SK-N-SH treated with all-trans-retinoic acid at 6 μM for 48 hours (cell line): ENCODE measurements at regions not wholly inside any gene's neighbourhood (a gene's known extent, or its start where the extent isn't known, plus 50 kb on each side); places are given as distances from the start of the nearest gene placed in this dataset.

ENCODE experiments used
- ATAC-seq: fragments of 200-7000 bp; cut with Tn5 transposase; 3 replicates; pipeline ENCODE4 v1.9.1; 2020; ENCODE audit warnings: mild to moderate bottlenecking, moderate library complexity
- ARNTL ChIP-seq: fragments of 450-650 bp; formaldehyde crosslinking; IDR thresholded peaks from 2 replicates; pipeline ENCODE4 v1.5.0; 2020; ENCODE audit warnings: low read depth, mild to moderate bottlenecking, moderate library complexity, borderline replicate concordance
- BACH2 ChIP-seq: fragments of 250-450 bp; sonication (Bioruptor Pico); IDR thresholded peaks from 2 replicates; pipeline ENCODE4 v1.9.0; 2021; ENCODE audit warnings: mild to moderate bottlenecking, borderline replicate concordance
- CREB5 ChIP-seq: fragments of 250-450 bp; sonication (Bioruptor Pico); IDR thresholded peaks from 2 replicates; pipeline ENCODE4 v1.5.1; 2020; ENCODE audit warnings: low read depth, mild to moderate bottlenecking, moderate library complexity
- CSDC2 ChIP-seq: fragments of 250-450 bp; sonication (Bioruptor Pico); IDR thresholded peaks from 2 replicates; pipeline ENCODE4 v1.5.0; 2020; ENCODE audit warnings: mild to moderate bottlenecking, moderate library complexity
- CSRNP3 ChIP-seq: fragments of 250-450 bp; sonication (Bioruptor Pico); IDR thresholded peaks from 2 replicates; pipeline ENCODE4 v1.5.1; 2021; ENCODE audit warnings: mild to moderate bottlenecking, moderate library complexity
- ESRRG ChIP-seq: fragments of 250-450 bp; sonication (Bioruptor Pico); IDR thresholded peaks from 2 replicates; pipeline ENCODE4 v1.6.1; 2021; ENCODE audit warnings: mild to moderate bottlenecking
- GLIS3 ChIP-seq: fragments of 250-450 bp; sonication (Bioruptor Pico); IDR thresholded peaks from 2 replicates; pipeline ENCODE4 v1.5.0; 2020; ENCODE audit warnings: mild to moderate bottlenecking, moderate library complexity
- ISL1 ChIP-seq: fragments of 250-450 bp; sonication (Bioruptor Pico); IDR thresholded peaks from 2 replicates; pipeline ENCODE4 v2.1.2; 2022; ENCODE audit warnings: mild to moderate bottlenecking, moderate library complexity
- OSR1 ChIP-seq: fragments of 250-450 bp; sonication (Bioruptor Pico); IDR thresholded peaks from 2 replicates; pipeline ENCODE4 v1.8.0; 2022; ENCODE audit warnings: moderate library complexity, mild to moderate bottlenecking, inconsistent platforms
- PATZ1 ChIP-seq: fragments of 250-450 bp; sonication (Bioruptor Pico); IDR thresholded peaks from 2 replicates; pipeline ENCODE4 v1.8.0; 2020; ENCODE audit warnings: mild to moderate bottlenecking, moderate library complexity, borderline replicate concordance
- POU6F1 ChIP-seq: fragments of 250-450 bp; sonication (Bioruptor Pico); IDR thresholded peaks from 2 replicates; pipeline ENCODE4 v1.8.0; 2021; ENCODE audit warnings: low read depth, mild to moderate bottlenecking, moderate library complexity, borderline replicate concordance
- PPARA ChIP-seq: fragments of 250-450 bp; sonication (Bioruptor Pico); IDR thresholded peaks from 2 replicates; pipeline ENCODE4 v1.5.0; 2020; ENCODE audit warnings: mild to moderate bottlenecking, borderline replicate concordance
- RARB ChIP-seq: fragments of 250-450 bp; sonication (Bioruptor Pico); IDR thresholded peaks from 2 replicates; pipeline ENCODE4 v1.8.0; 2021; ENCODE audit warnings: mild to moderate bottlenecking, moderate library complexity
- SNAI2 ChIP-seq: fragments of 250-450 bp; sonication (Bioruptor Pico); IDR thresholded peaks from 2 replicates; pipeline ENCODE4 v1.5.0; 2020; ENCODE audit warnings: mild to moderate bottlenecking, moderate library complexity
- TCF4 ChIP-seq: fragments of 250-450 bp; sonication (Bioruptor Pico); IDR thresholded peaks from 2 replicates; pipeline ENCODE4 v1.8.0; 2021; ENCODE audit warnings: mild to moderate bottlenecking, moderate library complexity, borderline replicate concordance
- TOX ChIP-seq: fragments of 250-450 bp; sonication (Bioruptor Pico); IDR thresholded peaks from 2 replicates; pipeline ENCODE4 v1.8.0; 2021; ENCODE audit warnings: mild to moderate bottlenecking, moderate library complexity, borderline replicate concordance
- TSHZ2 ChIP-seq: fragments of 250-450 bp; sonication (Bioruptor Pico); IDR thresholded peaks from 2 replicates; pipeline ENCODE4 v1.5.0; 2020; ENCODE audit warnings: mild to moderate bottlenecking, moderate library complexity
- ZC3H10 ChIP-seq: fragments of 250-450 bp; sonication (Bioruptor Pico); IDR thresholded peaks from 2 replicates; pipeline ENCODE4 v1.5.1; 2021; ENCODE audit warnings: mild to moderate bottlenecking, moderate library complexity
- ZFP3 ChIP-seq: fragments of 250-450 bp; sonication (Bioruptor Pico); IDR thresholded peaks from 2 replicates; pipeline ENCODE4 v1.5.0; 2020; ENCODE audit warnings: mild to moderate bottlenecking, moderate library complexity
- ZFP30 ChIP-seq: fragments of 450-650 bp; formaldehyde crosslinking; IDR thresholded peaks from 2 replicates; pipeline ENCODE4 v1.5.0; 2022; ENCODE audit warnings: mild to moderate bottlenecking, moderate library complexity
- ZNF565 ChIP-seq: fragments of 450-650 bp; formaldehyde crosslinking; conservative IDR thresholded peaks from 2 replicates; pipeline ENCODE4 v1.5.0; 2020; ENCODE audit warnings: low read depth, mild to moderate bottlenecking, moderate library complexity
- ZNF70 ChIP-seq: fragments of 450-650 bp; formaldehyde crosslinking; IDR thresholded peaks from 2 replicates; pipeline ENCODE4 v1.5.0; 2020; ENCODE audit warnings: mild to moderate bottlenecking, moderate library complexity
- ZNF8 ChIP-seq: fragments of 450-650 bp; formaldehyde crosslinking; IDR thresholded peaks from 2 replicates; pipeline ENCODE4 v1.5.0; 2020; ENCODE audit warnings: mild to moderate bottlenecking, moderate library complexity

GRCh38 chr7:12111422-12112405 is 99.4 kb upstream of the TMEM106B start:
- ATAC-seq, result peak; percentile 89
- TF ChIP-seq TCF4 (CRISPR knock-in tag), result no peak; the same call in 1 of the 2 replicates
- TF ChIP-seq ARNTL (CRISPR knock-in tag), result no peak
- peak; percentile 79 for TF ChIP-seq ZFP3 (CRISPR knock-in tag)
- TF ChIP-seq TOX (CRISPR knock-in tag), result no peak
- no peak for TF ChIP-seq RARB
- no peak for TF ChIP-seq OSR1 (CRISPR knock-in tag)
- TF ChIP-seq ISL1 (CRISPR knock-in tag), result 0 out of 2 replicates have a peak, but pooled peaks have one; percentile 9
- TF ChIP-seq CSDC2 (CRISPR knock-in tag), result peak; percentile 82; the same call in 1 of the 2 replicates
- TF ChIP-seq PATZ1 (CRISPR knock-in tag), result no peak
- no peak for TF ChIP-seq CSRNP3 (CRISPR knock-in tag)
- no peak for TF ChIP-seq BACH2 (CRISPR knock-in tag)
- no peak; the same call in 1 of the 2 replicates for TF ChIP-seq GLIS3 (CRISPR knock-in tag)
- TF ChIP-seq CREB5 (CRISPR knock-in tag), result no peak
- TF ChIP-seq TSHZ2 (CRISPR knock-in tag), result peak; percentile 80; the same call in 1 of the 2 replicates
- TF ChIP-seq ZFP30 (CRISPR knock-in tag), result no peak
- TF ChIP-seq ZNF8 (CRISPR knock-in tag), result no peak
- TF ChIP-seq ZNF565, result no peak; the same call in 1 of the 2 replicates
- no peak for TF ChIP-seq ZNF70
- TF ChIP-seq SNAI2 (CRISPR knock-in tag), result no peak
- TF ChIP-seq ZC3H10 (CRISPR knock-in tag), result no peak
- TF ChIP-seq POU6F1 (CRISPR knock-in tag), result no peak
- TF ChIP-seq PPARA (CRISPR knock-in tag), result no peak
- no peak for TF ChIP-seq ESRRG (CRISPR knock-in tag)

GRCh38 chr7:12117170-12117569 is 93.9 kb upstream of the TMEM106B start:
- ATAC-seq, result no peak
- TF ChIP-seq BACH2 (CRISPR knock-in tag) (no peak), POU6F1 (CRISPR knock-in tag) (no peak), SNAI2 (CRISPR knock-in tag) (no peak), ZNF565 (no peak), ZC3H10 (CRISPR knock-in tag) (no peak), ZNF70 (no peak), OSR1 (CRISPR knock-in tag) (no peak), ARNTL (CRISPR knock-in tag) (no peak), ESRRG (CRISPR knock-in tag) (no peak), CSDC2 (CRISPR knock-in tag) (no peak), PPARA (CRISPR knock-in tag) (no peak), ZNF8 (CRISPR knock-in tag) (no peak), ISL1 (CRISPR knock-in tag) (no peak), RARB (no peak)
